ENCODE measurements at regions not wholly inside any gene's neighbourhood (a gene's known extent, or its start where the extent isn't known, plus 50 kb on each side); places are given as distances from the start of the nearest gene placed in this dataset.

DNA sequence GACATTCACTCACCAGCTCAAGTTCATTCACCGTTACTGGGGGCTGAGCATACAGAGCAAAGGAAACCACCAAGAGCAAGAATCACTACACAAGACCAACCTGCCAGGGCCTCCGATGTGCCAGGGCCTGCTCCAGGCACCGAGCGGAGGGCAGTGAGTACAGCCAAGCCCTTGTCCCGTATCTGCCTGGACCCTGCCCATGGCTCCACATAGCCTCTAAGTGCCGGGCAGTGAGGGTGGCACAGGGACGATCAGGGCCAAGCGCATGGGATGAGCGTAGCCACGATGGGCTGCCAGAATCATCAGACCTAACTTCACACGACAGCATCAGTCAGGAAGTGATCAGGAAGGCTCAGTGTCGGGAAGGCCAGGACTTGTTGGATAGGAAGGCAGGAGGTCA is 199.6 kb downstream of the BCL11B start:
- no peak for DNase-seq

DNA sequence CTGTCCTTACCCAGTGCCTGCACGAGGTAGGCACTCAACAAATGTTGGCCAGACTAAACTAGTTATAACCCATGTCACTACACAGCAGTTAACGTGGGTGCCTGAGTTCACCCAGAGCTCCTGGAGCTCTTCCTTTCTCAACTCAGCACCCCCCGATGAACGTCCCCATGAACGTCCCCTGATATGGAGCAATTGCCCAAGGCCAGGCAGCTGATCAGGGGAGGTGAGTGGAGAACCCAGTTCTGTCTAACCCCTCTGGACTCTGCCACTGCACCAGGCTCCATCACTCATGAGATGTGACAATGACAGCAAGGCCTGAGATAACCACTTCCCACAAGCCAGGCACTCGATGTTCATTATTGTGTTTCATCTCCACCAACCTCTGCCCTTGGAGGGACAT is 199.0 kb downstream of the BCL11B start:
- no peak for DNase-seq

DNA sequence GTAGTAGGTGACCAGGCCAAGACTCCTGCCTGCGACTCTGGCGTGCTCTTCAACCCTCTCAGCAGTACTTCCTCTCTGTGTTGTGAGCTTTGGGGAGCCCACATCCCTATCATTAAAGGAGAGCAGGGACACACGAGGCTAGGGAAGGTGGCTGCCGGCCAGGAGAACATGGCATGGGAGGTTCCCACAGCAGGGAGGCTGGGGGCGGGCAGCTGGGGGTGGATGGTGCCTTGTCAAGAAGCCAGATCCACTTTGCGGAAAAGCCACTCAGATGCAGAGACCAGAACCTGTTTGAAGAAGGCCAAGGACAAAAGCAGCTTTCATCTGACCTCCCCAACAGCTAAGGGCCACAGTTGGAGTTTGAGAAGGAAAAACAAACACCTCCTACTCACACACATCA is 198.6 kb downstream of the BCL11B start:
- DNase-seq = no peak

DNA sequence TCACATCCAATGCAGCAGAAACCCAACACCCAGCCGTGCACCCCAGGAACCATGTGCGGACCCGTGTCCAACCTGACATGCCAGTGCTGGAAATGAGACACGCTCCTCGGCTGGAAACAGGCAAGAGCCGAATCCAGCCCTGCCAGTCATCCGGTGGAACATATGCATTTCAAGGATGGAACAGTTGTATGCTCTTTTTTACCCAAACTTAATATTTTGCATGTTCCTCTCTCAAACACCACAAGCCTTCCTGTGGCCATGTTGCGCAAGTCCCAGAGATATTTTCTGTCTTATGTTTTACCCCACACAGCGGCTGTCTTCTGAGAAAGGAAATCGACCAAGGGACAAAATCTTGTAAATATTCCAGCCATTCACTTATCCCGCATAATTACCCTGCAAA is 196.9 kb downstream of the BCL11B start:
- no peak for DNase-seq

DNA sequence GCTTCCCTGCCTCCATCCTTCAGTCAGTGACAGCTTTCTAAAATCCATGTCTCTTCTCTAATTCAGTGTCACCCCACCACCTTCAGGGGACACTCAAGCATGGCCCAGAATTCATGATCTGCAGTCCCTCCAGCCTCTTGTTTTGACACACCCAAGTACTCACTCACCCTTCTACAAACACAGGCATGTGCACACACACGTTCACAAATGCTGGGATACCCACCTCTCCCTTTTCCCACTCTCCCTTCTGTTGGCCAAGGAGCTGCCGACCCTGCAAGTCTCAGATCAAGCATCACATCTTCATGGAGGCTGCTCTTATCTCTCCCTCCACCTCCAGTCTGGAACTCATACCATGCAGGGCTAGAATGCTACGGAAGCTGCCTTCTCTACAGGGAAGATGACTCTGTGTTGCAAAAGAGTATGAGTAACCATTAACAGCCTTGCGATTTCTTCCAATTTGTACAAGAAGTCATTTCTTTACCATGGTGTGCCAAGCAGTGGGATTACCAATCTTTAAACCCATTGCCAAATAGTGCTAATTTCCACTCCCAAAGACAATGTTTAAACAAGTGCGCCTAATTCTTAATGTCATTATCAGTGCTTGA is 196.1 kb downstream of the BCL11B start:
- DNase-seq = no peak

DNA sequence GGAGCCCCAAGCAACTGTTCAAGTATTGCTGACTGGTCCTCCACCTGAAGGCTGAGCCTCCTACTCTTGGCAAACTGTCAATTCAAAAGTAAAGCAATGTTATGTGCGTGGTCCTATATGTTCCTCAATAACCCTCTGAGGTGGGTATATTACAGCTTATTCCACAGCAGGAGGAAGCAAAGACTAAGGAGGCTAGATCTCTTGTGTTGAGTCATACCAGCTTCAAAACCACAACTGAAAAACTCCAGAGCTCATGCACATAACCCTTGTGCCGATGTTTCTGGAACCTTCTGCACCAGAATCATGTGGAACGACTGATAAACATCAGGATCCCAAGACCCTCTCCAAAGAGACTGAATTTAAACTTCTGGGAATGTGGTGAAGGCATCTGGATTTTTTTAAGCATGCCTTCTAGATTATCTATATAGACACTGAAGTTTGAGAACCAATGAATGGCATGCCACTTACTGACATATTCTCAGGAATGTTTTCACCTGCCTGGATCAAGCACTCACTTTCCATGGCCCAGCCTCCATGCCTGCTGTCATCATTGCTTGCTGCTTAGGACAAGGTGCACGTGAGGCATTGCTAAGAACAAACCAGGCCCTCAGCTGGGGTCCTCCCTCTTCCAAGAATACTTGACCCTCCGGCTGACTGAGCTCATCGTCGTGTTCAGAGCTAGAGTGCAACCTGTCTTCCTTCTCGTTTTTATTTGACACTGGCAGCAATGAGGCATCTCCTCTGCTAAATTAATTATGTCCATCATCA is 194.7 kb downstream of the BCL11B start:
- DNase-seq = no peak

DNA sequence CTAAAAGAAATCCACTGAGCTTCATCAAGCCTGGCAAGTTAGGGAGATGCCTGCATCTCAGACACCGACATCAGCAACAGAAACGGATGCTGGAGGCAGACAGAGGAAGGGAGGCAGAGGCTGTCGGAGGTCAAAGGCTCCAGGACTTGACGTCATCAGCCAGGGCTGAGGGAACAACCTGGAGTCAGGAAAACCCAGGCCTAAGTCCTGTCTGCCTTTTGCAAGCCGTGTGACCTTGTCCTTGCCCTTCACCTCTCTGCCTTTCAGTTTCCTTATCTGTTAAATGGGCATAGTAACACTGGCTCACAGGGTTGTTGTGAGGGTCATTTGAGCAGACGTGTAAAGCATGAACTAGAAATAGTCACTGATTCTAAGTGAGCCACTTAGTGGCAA is 194.2 kb downstream of the BCL11B start:
- DNase-seq = no peak

DNA sequence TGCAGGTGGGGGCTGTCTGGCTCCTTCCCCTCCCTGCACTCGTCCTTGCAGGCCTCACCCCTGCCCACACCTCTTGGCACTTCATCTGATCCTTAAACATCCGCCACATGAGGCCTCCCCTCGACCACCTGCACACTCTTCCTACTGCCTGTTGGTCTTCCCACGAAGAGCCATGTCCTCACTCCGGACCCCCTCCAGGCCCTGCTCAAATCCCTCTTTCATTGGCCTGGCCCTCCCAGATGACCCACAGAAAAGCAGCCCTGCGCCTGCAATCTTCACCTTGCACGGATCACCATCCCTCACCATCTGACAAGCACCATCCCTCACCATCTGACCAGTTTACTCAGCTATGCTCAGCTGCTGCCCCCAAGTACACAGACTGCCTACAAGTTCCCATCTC is 193.6 kb downstream of the BCL11B start:
- no peak for DNase-seq

DNA sequence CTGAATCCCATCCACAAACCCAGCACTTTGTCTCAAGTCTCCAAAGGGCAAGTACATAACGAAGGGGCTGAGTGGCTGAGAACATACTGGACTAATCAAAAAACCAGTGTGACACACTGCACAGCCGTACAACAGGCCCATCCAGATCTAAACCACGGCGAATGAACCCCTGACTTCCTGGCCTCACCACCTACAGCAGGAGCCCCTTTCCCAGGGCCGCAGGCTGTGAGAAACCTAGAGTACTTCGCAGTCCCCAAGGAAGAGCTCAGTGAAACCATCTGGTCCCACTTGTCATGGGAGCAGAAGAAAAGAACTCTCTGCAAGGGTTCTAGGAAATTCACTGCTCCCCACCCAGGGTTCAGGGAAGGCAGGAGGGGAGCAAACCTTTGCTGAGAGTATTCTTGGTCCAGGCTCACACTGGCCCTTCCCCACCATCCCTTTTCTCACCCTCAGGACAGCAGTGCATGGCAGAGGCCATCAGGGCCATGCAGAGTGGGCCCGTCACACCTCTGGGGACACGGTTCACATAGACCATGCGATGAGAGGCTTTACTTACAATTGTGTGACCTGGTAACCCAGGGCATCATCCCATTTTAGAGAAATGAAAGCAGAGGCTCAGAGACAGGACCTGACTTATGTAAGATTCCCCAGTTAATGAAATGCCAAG is 192.8 kb downstream of the BCL11B start:
- no peak for DNase-seq

DNA sequence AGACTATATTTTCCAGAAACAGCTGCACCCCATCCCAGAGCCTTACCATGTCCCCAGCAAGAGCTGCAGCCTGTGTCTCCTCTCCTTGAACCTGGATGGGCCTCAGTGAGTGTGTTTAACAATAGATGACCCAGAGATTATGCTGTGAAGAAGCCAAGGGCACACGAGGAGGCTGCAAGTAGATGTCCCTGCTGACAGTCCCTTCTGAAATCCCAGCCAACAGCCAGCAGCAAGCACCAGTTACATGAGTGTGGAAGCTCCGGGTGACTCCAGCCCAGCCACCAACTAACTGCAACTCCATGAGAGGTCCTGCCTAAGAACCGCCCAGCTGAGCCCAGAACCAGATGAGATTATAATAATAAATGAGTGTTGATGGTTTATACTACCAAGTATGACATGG is 191.7 kb downstream of the BCL11B start:
- no peak for DNase-seq

DNA sequence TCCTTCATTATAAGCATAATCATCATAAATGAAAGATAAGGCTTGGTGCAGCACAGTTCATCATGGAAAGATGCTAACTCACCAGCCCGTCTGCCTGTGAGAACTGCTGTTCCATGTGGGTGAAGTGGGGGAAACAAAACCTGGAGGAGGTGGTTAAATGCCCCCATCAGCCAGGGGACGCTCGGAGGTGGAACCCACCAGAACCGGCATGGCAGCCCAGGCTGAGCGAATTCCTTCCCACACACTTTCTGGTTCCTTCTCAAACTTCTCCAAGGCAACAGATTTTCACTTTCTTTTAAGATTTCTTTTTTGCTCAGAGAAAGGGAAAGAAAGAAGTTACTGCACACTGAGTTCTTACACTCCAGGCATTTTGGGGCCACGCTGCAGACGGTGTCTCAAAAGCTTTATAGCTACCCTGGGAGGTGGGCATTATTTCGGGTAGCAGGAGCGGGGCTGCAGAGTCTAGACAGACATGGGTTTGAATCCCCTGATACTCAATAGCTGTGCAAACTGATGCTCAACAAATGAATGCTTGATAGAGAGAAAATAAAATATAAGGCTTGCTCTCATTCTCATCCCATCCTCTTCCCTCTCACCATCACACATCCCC is 190.7 kb downstream of the BCL11B start:
- DNase-seq = no peak

DNA sequence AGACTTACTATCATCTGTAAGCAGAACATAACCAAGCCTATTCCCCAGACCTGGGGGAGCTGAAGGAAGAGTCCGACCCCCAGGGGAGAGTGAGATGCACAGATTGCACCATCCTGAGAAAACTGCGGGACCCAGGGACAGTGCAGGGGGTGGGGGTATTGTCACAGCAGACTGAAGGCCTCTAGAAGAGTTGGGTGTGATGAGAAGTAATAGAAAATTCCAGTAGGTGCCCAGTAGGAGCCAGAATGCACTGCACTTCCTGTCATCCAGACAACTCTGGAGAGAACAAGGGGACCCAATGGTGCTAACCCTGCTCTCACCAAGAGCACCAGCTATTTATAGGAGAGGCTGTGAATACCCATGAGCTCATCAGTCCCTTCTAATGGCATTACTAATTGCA is 190.1 kb downstream of the BCL11B start:
- DNase-seq = no peak

DNA sequence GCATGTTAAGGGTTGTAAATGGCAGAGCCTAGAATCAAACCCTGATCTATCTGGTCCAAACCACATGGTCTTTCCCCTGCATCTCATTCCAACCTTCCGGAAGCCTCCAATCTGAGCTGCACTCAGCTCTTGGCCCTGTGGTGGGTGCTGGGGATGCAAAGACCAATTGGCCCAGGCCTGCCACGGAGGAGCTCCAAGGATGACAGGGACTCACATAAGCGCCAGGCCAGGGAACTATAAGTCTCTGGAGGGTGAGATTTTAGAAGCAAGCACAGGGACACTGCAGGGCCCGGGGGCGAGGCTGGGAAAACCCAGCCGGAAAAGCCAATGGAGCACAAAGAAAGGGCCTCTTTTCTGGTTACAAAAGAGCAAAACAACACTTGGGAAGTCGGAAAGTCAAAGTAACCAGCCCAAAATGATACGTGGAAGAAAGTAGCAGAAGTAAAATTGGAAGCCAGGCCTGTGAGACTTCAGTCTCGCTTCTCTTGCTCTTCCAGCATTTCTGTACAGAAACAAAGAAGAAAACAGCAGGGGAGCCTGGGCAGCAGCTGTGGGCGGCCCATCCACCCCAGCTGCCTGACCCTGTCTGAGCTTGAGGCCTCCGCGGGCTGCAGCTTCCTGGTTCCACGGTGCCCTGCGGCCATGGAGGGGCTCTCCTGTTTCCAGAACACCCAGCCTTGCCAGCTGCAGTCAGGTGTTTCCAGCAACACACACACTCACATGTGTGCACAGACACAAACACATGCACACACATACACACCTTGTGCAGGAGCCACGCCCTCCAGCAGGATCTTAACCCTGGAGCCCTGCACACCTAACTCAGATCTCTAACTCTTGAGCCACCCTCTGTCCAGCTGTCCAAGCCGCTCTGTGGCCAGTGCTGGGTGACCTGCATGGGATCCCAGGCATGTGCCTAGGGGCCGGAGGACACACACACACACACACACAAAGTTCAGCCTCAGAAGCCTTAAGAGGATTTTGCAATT is 178.2 kb downstream of the BCL11B start:
- DNase-seq = no peak

DNA sequence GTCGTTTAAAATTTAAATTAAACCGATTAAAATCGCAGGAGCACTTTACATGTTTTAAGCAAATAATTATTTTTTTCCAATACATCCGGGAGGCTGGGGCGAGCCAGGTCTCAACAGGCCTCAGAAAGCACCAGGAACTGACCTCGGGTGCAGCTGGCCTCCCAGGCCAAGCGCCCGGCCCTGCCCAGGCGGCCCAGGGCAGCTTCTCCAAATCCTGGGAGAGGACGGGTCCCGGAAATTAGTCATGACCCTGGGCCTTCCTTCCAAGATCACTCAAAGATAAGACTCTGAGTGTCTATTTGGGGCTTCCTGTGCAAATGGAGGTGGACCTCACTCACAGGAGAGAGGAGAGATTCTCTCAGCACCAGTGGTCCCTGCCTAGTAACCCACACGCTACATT is 177.1 kb downstream of the BCL11B start:
- DNase-seq = no peak

DNA sequence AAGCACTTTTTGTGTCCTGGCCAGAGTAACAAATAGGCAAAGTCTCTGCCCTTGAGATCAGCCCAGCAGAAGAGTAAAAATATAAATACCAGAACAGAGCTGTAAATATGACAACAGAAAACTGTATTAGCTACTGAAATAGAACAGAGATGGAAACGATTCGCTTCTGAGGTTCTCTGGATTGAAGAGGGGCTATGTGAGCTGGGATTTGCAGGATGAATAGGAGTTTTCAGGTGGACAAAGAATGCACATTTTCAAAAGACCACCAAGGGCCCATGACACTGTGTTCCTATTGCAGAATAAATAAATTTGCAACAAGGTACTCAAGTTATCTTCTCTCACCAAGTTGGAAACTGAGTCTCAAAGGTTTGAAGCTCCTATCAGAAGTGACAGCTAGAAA is 176.6 kb downstream of the BCL11B start:
- DNase-seq = no peak

DNA sequence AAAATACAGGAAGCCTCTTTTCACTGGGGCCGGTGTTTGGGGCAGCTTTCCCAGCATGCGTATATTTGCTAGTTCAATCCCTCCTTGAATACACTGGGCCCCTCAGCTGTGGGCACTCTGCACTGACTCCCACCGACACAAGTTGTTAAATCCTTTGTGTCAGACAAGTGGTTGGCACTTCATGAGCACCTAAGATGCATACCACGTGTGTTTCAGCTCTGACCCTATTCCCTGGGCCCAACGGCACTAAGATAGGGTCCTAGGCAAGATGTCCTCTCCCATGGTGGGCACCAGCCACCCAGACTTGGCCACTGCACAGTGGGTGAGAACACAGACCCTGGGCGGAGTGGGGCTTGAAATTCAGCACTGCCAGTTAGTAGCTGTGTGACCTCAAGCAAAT is 173.8 kb downstream of the BCL11B start:
- no peak for DNase-seq

DNA sequence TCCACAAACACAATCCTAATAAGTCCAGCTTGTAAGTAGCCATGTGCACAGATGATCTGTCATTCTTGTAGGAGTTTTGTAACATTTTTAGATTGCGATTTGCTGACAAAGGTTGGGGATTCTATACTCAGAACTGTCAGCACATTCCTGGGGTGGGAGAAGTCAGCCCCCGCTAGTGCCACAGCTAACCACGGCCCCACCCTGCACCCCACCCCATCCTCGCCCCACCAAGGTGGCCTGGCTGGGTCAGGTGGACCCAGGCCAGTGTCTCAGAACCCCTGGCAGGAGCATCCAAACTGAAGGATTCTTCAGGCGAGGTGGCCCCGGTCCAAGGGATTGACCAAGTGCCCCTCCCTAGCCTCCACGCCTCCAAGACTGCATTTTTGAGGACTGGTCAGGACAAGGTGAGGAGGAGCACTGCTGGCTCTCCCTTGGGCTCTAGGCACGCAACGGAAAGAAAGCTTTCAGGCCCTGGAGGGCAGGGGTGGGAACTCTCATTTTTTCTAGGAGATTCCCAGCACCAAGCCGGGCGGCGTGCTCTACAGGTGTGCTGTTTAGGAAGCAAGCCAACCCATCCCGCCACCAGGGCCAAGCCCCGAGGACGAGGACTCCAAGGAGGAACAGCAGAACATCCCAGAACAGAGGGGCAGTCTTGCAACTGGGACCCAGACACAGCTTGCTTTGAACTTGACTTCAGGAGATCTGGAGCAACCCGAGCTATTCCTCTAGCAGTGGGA is 172.8 kb downstream of the BCL11B start:
- no peak for DNase-seq

DNA sequence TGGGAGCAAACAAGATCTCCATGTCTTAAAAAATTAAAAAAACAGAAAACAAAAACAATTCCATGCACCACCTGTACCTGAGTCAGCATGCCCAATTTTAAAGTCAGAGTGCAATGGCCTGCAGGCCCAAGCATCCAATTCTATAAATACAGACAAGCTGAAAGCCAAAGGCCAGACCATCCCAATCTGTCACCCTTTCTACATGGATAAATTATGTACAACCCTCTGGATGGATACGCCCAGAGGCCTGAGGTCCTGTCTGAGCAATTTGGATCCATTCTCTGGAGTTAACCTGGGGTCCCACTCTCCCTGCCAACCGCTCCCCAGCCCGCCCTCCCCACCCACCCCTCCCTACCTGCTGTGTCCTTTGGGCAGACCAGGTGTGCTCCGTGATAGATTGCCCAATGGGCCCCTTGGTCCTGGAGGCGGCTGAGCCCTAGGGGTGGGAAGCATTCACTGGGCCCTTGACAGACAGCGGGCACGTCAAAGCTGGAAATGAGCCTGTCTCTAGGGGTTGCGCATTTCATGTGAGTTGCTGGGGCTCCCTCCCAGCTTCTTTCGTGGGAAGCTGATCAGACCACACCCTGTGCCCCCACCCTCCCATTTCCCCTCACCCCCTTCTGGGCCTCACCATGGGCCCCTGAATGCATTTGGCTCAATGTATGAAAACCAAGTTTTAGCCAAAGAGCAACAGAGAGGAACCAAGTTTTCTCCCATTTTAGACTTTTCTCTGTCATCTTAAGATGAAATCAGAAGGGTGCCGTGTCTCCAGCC is 171.3 kb downstream of the BCL11B start:
- no peak for DNase-seq

DNA sequence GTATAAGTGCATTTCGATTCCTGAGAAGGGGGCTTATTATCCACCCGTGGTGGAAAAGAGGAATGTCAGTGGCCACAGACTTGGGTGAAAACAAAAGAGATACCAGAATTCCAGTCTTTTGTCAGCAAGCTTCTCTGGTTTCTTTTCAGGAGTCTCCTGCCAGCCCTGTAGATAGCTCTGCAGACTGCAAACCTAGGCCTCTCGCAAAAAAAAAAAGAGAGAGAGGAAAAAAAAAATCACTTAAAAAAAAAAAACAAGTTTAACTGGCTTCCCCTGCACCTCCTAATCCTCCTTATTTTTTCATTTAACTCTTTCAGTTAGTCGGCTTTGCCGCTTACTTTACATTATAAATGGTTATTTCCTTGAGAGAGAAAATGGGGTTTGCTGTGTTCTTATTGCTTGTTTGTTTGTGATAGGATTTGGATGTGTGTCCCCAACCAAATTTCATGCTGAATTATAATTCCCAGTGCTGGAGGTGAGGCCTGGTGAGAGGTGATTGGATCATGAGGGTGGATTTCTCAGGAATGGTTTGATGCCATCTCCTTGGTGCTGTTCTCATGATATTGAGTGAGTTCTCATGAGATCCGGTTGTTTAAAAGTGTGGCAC is 170.0 kb downstream of the BCL11B start:
- no peak for DNase-seq

DNA sequence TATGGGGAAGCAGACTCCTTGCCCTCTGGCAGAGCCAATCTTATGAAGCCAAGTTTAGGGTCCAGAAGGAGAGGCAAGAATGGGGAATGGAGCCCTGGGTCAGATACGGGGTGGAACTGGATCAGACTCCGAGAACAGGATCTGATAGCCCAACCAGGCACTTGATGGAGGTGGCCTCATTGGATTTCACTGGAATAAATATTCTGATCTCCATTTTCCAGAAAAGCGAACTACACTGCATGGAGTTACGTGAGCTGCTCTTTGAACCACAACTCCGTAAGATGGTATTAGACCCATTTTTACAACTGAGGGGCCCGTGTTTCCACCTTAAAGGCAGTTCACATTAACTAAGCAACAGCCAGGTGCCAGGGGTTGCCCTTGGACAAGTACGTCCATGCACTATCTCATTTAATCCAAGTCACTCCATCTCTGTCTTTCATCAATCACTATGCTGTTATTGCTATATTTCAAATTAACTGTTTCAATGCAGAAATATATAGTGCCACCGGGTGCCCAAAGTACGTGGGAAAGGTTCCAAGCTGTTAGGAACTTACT is 155.2 kb downstream of the BCL11B start:
- DNase-seq = no peak

DNA sequence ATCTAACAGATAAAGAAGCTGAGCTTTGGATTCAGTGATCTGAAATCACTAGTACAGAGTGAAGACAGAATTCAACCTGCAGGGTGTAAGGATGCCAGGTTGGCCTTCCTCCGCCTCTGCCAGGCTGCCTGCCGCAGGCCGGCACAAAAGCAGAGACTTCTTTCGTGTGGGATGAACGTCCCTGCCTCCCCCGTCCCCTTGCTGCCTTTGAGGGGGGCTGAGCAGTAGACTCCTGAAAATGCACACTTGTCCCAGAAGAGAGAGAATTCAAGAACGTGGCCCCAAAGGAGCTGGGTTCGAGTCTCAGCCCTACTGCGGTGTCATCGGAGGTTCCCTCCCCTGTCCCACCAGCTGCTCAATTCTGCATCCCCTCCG is 154.3 kb downstream of the BCL11B start:
- no peak for DNase-seq

All from stimulated activated CD4-positive, alpha-beta T cell treated with anti-CD3 and anti-CD28 coated beads, Interleukin-4, amount 100 ng/mL, for 24 hours (primary cell).